ENCODE measurements at regions not wholly inside any gene's neighbourhood (a gene's known extent, or its start where the extent isn't known, plus 50 kb on each side); places are given as distances from the start of the nearest gene placed in this dataset.

GRCh38 chr6:10078581-10078980, 336.3 kb downstream of the TFAP2A start:
- TF ChIP-seq CTCF (IDR thresholded peaks at IDR 0.05; ENCODE audit: insufficient read depth, low read depth, low read length) = no peak
- no peak for TF ChIP-seq EZH2 (IDR thresholded peaks at IDR 0.05; ENCODE audit: insufficient read depth, low read length)
